ENCODE measurements at regions not wholly inside any gene's neighbourhood (a gene's known extent, or its start where the extent isn't known, plus 50 kb on each side); places are given as distances from the start of the nearest gene placed in this dataset.
"Not testable (repeated sequence)": the region's sequence is repeated elsewhere in the genome, so short reads cannot be mapped to it uniquely, and the experiment has no call there.

- H3K27me3 ChIP-seq = no peaks in the 10 kb centered on the region
- peaks cover 0 to 5% of the 10 kb centered on the region in 2 donors for H3K9me3 ChIP-seq
- H3K4me3 ChIP-seq = no peak overlapping the region
- intact Hi-C loops (cut with DNase I) = no loop called here
- TF ChIP-seq CTCF (IDR thresholded peaks at IDR 0.05) = no peak
- no peaks in the 10 kb centered on the region for H3K4me1 ChIP-seq
- no peak overlapping the region for H3K27ac ChIP-seq
- no peak for ATAC-seq
- no peak for DNase-seq
- no peaks in the 10 kb centered on the region for H3K36me3 ChIP-seq
These were observed 55.6 kb downstream of the OR4C45 start for GRCh38 chr11:50088231-50088630.

- intact Hi-C loops (cut with DNase I) = no loop called here
These were observed 65.6 kb downstream of the OR4C45 start for GRCh38 chr11:50098186-50098725.

GRCh38 chr11:50102916-50103315 is 70.2 kb downstream of the OR4C45 start:
- Histone ChIP-seq H3K4me1 (no peaks in the 10 kb centered on the region), H3K4me3 (no peak overlapping the region), H3K27ac (no peak overlapping the region), H3K36me3 (no peaks in the 10 kb centered on the region), H3K27me3 (no peaks in the 10 kb centered on the region), H3K9me3 (peaks cover 0 to 6% of the 10 kb centered on the region in 2 donors)
- DNase-seq = no peak
- intact Hi-C loops (cut with DNase I) = no loop called here
- ATAC-seq = peak; percentile 90
- TF ChIP-seq CTCF (IDR thresholded peaks at IDR 0.05) = no peak

More at GRCh38 chr11:50098186-50098725, 65.6 kb downstream of the OR4C45 start:
- DNase-seq (no peak), ATAC-seq (no peak)
- H3K36me3 ChIP-seq = no peaks in the 10 kb centered on the region
- H3K27ac ChIP-seq = no peak overlapping the region
- no peak overlapping the region for H3K4me3 ChIP-seq
- H3K27me3 ChIP-seq = no peaks in the 10 kb centered on the region
- peaks cover 0 to 4% of the 10 kb centered on the region in 2 donors for H3K9me3 ChIP-seq
- H3K4me1 ChIP-seq = no peaks in the 10 kb centered on the region
- no peak for TF ChIP-seq CTCF (IDR thresholded peaks at IDR 0.05)

- H3K27ac ChIP-seq; H3K4me3 ChIP-seq; H3K27me3 ChIP-seq; ATAC-seq; intact Hi-C loops (cut with DNase I); H3K36me3 ChIP-seq; H3K4me1 ChIP-seq; DNase-seq: not testable (repeated sequence)
- H3K9me3 ChIP-seq = peaks cover 0 to 16% of the 10 kb centered on the region in 2 donors
These were observed 108.0 kb downstream of the OR4C45 start for GRCh38 chr11:50140686-50141085.

- H3K4me1 ChIP-seq; intact Hi-C loops (cut with DNase I); H3K36me3 ChIP-seq; ATAC-seq; H3K4me3 ChIP-seq; H3K27ac ChIP-seq; DNase-seq; H3K27me3 ChIP-seq: not testable (repeated sequence)
- peaks cover 0 to 35% of the 10 kb centered on the region in 2 donors for H3K9me3 ChIP-seq
These were observed 113.6 kb downstream of the OR4C45 start for GRCh38 chr11:50146308-50146707.

- H3K9me3 ChIP-seq = peaks cover 0 to 32% of the 10 kb centered on the region in 2 donors
- H3K4me3 ChIP-seq; H3K36me3 ChIP-seq; ATAC-seq; intact Hi-C loops (cut with DNase I); DNase-seq; H3K4me1 ChIP-seq; H3K27ac ChIP-seq; H3K27me3 ChIP-seq: not testable (repeated sequence)
These were observed 115.3 kb downstream of the OR4C45 start for GRCh38 chr11:50147946-50148345.

GRCh38 chr11:50155508-50155907 is 122.8 kb downstream of the OR4C45 start:
- DNase-seq = no peak
- intact Hi-C loops (cut with DNase I) = no loop called here

More at GRCh38 chr11:50155508-50155907, 122.8 kb downstream of the OR4C45 start:
- ATAC-seq = no peak
- TF ChIP-seq CTCF (IDR thresholded peaks at IDR 0.05) = no peak
- H3K36me3 ChIP-seq = no peaks in the 10 kb centered on the region
- H3K4me3 ChIP-seq = no peak overlapping the region
- H3K27ac ChIP-seq = no peak overlapping the region
- peaks cover 0 to 28% of the 10 kb centered on the region in 2 donors for H3K9me3 ChIP-seq
- no peaks in the 10 kb centered on the region for H3K27me3 ChIP-seq
- H3K4me1 ChIP-seq = no peaks in the 10 kb centered on the region
